Mesothelial cell of epicardium (in vitro differentiated cells): ENCODE measurements at regions not wholly inside any gene's neighbourhood (a gene's known extent, or its start where the extent isn't known, plus 50 kb on each side); places are given as distances from the start of the nearest gene placed in this dataset.

ENCODE experiments used
- DNase-seq, 2 experiments: peaks; one replicate each; pipeline ENCODE4 v3.0.0; 2021; ENCODE audit warnings: low spot score in 2 of 2; ENCODE audit not compliant: unreplicated experiment in 2 of 2
- H3K27ac Mint-ChIP-seq: 2 replicates; pipeline ENCODE4 v1.8.0; 2021; ENCODE audit warnings: mixed read lengths
- H3K27me3 Mint-ChIP-seq: 2 replicates; pipeline ENCODE4 v1.8.0; 2021; ENCODE audit warnings: low read depth, mixed read lengths
- H3K36me3 Mint-ChIP-seq: 2 replicates; pipeline ENCODE4 v1.8.0; 2021; ENCODE audit warnings: mixed read lengths
- H3K4me1 Mint-ChIP-seq: 2 replicates; pipeline ENCODE4 v1.8.0; 2021; ENCODE audit warnings: mixed read lengths
- H3K4me3 Mint-ChIP-seq: 2 replicates; pipeline ENCODE4 v1.8.0; 2021; ENCODE audit warnings: mild to moderate bottlenecking, moderate library complexity, mixed read lengths
- H3K9me3 Mint-ChIP-seq: 2 replicates; pipeline ENCODE4 v1.8.0; 2021; ENCODE audit warnings: mixed read lengths
- CTCF ChIP-seq: fragments of 200-600 bp; sonication (generic); IDR thresholded peaks from one replicate; pipeline ENCODE4 v1.5.0; 2021; ENCODE audit warnings: antibody characterized with exemption; ENCODE audit not compliant: unreplicated experiment

GRCh38 chrX:39226251-39226650, 425.0 kb downstream of the MID1IP1 start:
- no peaks in the 10 kb centered on the region for H3K27me3 Mint-ChIP-seq
- DNase-seq, result no peak
- H3K4me1 Mint-ChIP-seq, result peaks cover 2% of the 10 kb centered on the region
- H3K9me3 Mint-ChIP-seq, result peaks cover 19% of the 10 kb centered on the region
- no peaks in the 10 kb centered on the region for H3K36me3 Mint-ChIP-seq
- TF ChIP-seq CTCF, result no peak
- no peak overlapping the region for H3K4me3 Mint-ChIP-seq
- H3K27ac Mint-ChIP-seq, result no peak overlapping the region

GRCh38 chrX:39227371-39227770, 426.1 kb downstream of the MID1IP1 start:
- Mint-ChIP-seq H3K36me3 (no peaks in the 10 kb centered on the region), H3K27ac (no peak overlapping the region), H3K27me3 (no peaks in the 10 kb centered on the region), H3K4me3 (no peak overlapping the region), H3K9me3 (peaks cover 22% of the 10 kb centered on the region), H3K4me1 (peaks cover 2% of the 10 kb centered on the region)
- TF ChIP-seq CTCF, result no peak
- no peak for DNase-seq

GRCh38 chrX:39238006-39238405, 436.7 kb downstream of the MID1IP1 start:
- H3K9me3 Mint-ChIP-seq, result peaks cover 31% of the 10 kb centered on the region
- no peaks in the 10 kb centered on the region for H3K36me3 Mint-ChIP-seq
- no peak overlapping the region for H3K4me3 Mint-ChIP-seq
- no peaks in the 10 kb centered on the region for H3K4me1 Mint-ChIP-seq
- no peaks in the 10 kb centered on the region for H3K27me3 Mint-ChIP-seq
- no peak for DNase-seq
- TF ChIP-seq CTCF, result no peak
- no peak overlapping the region for H3K27ac Mint-ChIP-seq

- no peak overlapping the region for H3K27ac Mint-ChIP-seq
- peaks cover 3% of the 10 kb centered on the region for H3K4me1 Mint-ChIP-seq
- H3K4me3 Mint-ChIP-seq, result no peak overlapping the region
- DNase-seq, result no peak
- TF ChIP-seq CTCF, result no peak
- H3K9me3 Mint-ChIP-seq, result peaks cover 30% of the 10 kb centered on the region
- no peaks in the 10 kb centered on the region for H3K36me3 Mint-ChIP-seq
- no peaks in the 10 kb centered on the region for H3K27me3 Mint-ChIP-seq
Observed at GRCh38 chrX:39242187-39242586, 440.9 kb downstream of the MID1IP1 start.

GRCh38 chrX:39244147-39244546, 442.9 kb downstream of the MID1IP1 start:
- no peak for DNase-seq

More at GRCh38 chrX:39244147-39244546, 442.9 kb downstream of the MID1IP1 start:
- Mint-ChIP-seq H3K27me3 (no peaks in the 10 kb centered on the region), H3K27ac (no peak overlapping the region), H3K4me1 (peaks cover 3% of the 10 kb centered on the region), H3K9me3 (peaks cover 30% of the 10 kb centered on the region), H3K4me3 (no peak overlapping the region), H3K36me3 (no peaks in the 10 kb centered on the region)
- no peak for TF ChIP-seq CTCF
